Sigmoid colon (tissue), 4 donors: ENCODE measurements at regions not wholly inside any gene's neighbourhood (a gene's known extent, or its start where the extent isn't known, plus 50 kb on each side); places are given as distances from the start of the nearest gene placed in this dataset.

Source experiments
- EP300 ChIP-seq, 4 donors: sonication (generic); formaldehyde crosslinking; IDR thresholded peaks; one replicate each; pipeline ENCODE4 v1.6.1; 2017; ENCODE audit warnings: antibody characterized with exemption in 4 of 4
- POLR2A ChIP-seq, 2 donors: fragments of 450-650 bp; IDR thresholded peaks; one replicate each; pipeline ENCODE4 v1.6.1; 2016; ENCODE audit warnings: antibody characterized with exemption in 2 of 2, mild to moderate bottlenecking in 2 of 2, moderate library complexity in 2 of 2
- POLR2AphosphoS5 ChIP-seq, 4 donors: sonication (generic); formaldehyde crosslinking; IDR thresholded peaks; one replicate each; pipeline ENCODE4 v1.6.1; 2017; ENCODE audit warnings: antibody characterized with exemption in 4 of 4
- TF ChIP-seq, protein P1 (sequence below), 4 experiments: fragments of 450-650 bp in 3 of 4; fragments of 200-600 bp in 1 of 4; IDR thresholded peaks; one replicate each; pipeline ENCODE4 v1.5.1; 2016 to 2019; ENCODE audit warnings: antibody characterized with exemption in 4 of 4, mild to moderate bottlenecking in 3 of 4, moderate library complexity in 2 of 4

DNA sequence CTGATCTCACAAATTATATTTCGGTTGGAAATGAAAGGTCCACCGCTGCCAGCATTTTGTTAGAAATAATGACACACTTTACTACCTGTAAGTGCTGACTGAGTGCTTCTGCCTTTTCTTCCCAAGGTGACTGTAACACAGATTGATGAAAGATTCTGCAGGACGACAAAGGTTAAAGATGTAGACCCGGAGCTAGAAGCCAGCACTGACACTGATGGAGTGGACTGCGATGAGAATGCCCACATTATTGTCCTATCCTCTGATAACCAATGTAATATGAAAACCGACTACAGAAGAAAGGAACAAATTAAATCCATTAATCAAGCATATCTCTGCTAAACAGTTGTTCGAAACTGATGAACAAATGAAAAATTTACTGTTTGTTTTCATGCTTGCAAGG lies 666.5 kb downstream of the GBE1 start:
- TF ChIP-seq POLR2A (IDR thresholded peaks at IDR 0.05): no peak
- TF ChIP-seq, protein P1, sequence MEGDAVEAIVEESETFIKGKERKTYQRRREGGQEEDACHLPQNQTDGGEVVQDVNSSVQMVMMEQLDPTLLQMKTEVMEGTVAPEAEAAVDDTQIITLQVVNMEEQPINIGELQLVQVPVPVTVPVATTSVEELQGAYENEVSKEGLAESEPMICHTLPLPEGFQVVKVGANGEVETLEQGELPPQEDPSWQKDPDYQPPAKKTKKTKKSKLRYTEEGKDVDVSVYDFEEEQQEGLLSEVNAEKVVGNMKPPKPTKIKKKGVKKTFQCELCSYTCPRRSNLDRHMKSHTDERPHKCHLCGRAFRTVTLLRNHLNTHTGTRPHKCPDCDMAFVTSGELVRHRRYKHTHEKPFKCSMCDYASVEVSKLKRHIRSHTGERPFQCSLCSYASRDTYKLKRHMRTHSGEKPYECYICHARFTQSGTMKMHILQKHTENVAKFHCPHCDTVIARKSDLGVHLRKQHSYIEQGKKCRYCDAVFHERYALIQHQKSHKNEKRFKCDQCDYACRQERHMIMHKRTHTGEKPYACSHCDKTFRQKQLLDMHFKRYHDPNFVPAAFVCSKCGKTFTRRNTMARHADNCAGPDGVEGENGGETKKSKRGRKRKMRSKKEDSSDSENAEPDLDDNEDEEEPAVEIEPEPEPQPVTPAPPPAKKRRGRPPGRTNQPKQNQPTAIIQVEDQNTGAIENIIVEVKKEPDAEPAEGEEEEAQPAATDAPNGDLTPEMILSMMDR (IDR thresholded peaks at IDR 0.05): no peak
- TF ChIP-seq EP300 (IDR thresholded peaks at IDR 0.05): no peak
- TF ChIP-seq POLR2AphosphoS5 (IDR thresholded peaks at IDR 0.05): no peak
